Mesenchymal stem cell (in vitro differentiated cells and primary cell): ENCODE measurements at regions not wholly inside any gene's neighbourhood (a gene's known extent, or its start where the extent isn't known, plus 50 kb on each side); places are given as distances from the start of the nearest gene placed in this dataset.

Source experiments
- DNase-seq: peaks from one replicate; pipeline ENCODE4 v3.0.0-alpha.2; 2013
- H2AFZ ChIP-seq: one replicate; pipeline ENCODE4 v1.6.1; 2013; ENCODE audit warnings: low read depth, mild to moderate bottlenecking, control low read depth, inconsistent platforms, low read length, moderate library complexity
- H2AK5ac ChIP-seq: 2 replicates; pipeline ENCODE4 v1.6.1; 2013; ENCODE audit warnings: low read length, moderate library complexity, mild to moderate bottlenecking, inconsistent platforms; ENCODE audit not compliant: severe bottlenecking
- H2BK120ac ChIP-seq: one replicate; pipeline ENCODE4 v1.6.1; 2013; ENCODE audit warnings: low read depth, mild to moderate bottlenecking, inconsistent platforms, low read length, moderate library complexity
- H2BK12ac ChIP-seq, 2 experiments: one replicate each; pipeline ENCODE4 v1.6.1; 2013; ENCODE audit warnings: inconsistent platforms in 2 of 2, low read length in 2 of 2, mild to moderate bottlenecking in 2 of 2, moderate library complexity in 2 of 2, control low read depth in 1 of 2
- H2BK15ac ChIP-seq: one replicate; pipeline ENCODE4 v1.6.1; 2013; ENCODE audit warnings: mild to moderate bottlenecking, low read depth, inconsistent platforms; ENCODE audit not compliant: poor library complexity, severe bottlenecking
- H2BK5ac ChIP-seq: 2 replicates; pipeline ENCODE4 v1.6.1; 2013; ENCODE audit warnings: low read depth, mild to moderate bottlenecking, low read length, control low read depth, inconsistent platforms; ENCODE audit not compliant: poor library complexity, severe bottlenecking
- H3K14ac ChIP-seq, 2 experiments: one replicate each; pipeline ENCODE4 v1.6.1; 2013; ENCODE audit warnings: inconsistent platforms in 2 of 2, low read length in 2 of 2, control low read depth in 1 of 2, mild to moderate bottlenecking in 1 of 2, moderate library complexity in 1 of 2
- H3K18ac ChIP-seq, 2 experiments: one replicate each; pipeline ENCODE4 v1.6.1; 2013; ENCODE audit warnings: inconsistent platforms in 2 of 2, low read length in 2 of 2, control low read depth in 1 of 2, low read depth in 1 of 2, mild to moderate bottlenecking in 1 of 2
- H3K23ac ChIP-seq, 2 experiments: one replicate each; pipeline ENCODE4 v1.6.1; 2013; ENCODE audit warnings: inconsistent platforms in 2 of 2, low read length in 2 of 2, mild to moderate bottlenecking in 2 of 2, moderate library complexity in 2 of 2, control low read depth in 1 of 2
- H3K27ac ChIP-seq: 2 replicates; pipeline ENCODE4 v1.5.1; 2013; ENCODE audit warnings: mild to moderate bottlenecking, moderate library complexity, low read length, control low read depth, inconsistent platforms; ENCODE audit not compliant: poor library complexity, severe bottlenecking
- H3K27me3 ChIP-seq, 2 experiments: 2 replicates each; pipeline versions ENCODE4 v1.6.1 to v1.7.0; 2013; ENCODE audit warnings: low read length in 2 of 2, mild to moderate bottlenecking in 2 of 2, moderate library complexity in 2 of 2, control low read depth in 1 of 2, inconsistent platforms in 1 of 2; ENCODE audit not compliant: control insufficient read depth in 1 of 2, insufficient read depth in 1 of 2
- H3K36me3 ChIP-seq, 2 experiments: 2 replicates each; pipeline versions ENCODE4 v1.6.1 to v1.7.0; 2013; ENCODE audit warnings: low read length in 2 of 2, control low read depth in 1 of 2, inconsistent platforms in 1 of 2, low read depth in 1 of 2, mild to moderate bottlenecking in 1 of 2; ENCODE audit not compliant: insufficient read depth in 2 of 2, control insufficient read depth in 1 of 2
- H3K4ac ChIP-seq, 2 experiments: one replicate each; pipeline ENCODE4 v1.6.1; 2013; ENCODE audit warnings: inconsistent platforms in 2 of 2, low read length in 2 of 2, mild to moderate bottlenecking in 2 of 2, moderate library complexity in 2 of 2, control low read depth in 1 of 2, low read depth in 1 of 2
- H3K4me1 ChIP-seq: 2 replicates; pipeline ENCODE4 v1.6.1; 2013; ENCODE audit warnings: low read depth, low read length, control low read depth; ENCODE audit not compliant: control insufficient read depth, insufficient read depth
- H3K4me2 ChIP-seq: 2 replicates; pipeline ENCODE4 v1.6.1; 2013; ENCODE audit warnings: low read length, mild to moderate bottlenecking, inconsistent platforms; ENCODE audit not compliant: poor library complexity, severe bottlenecking
- H3K4me3 ChIP-seq, 2 experiments: 2 replicates each; pipeline versions ENCODE4 v1.5.1 to v1.7.0; 2013; ENCODE audit warnings: low read length in 2 of 2, mild to moderate bottlenecking in 2 of 2, control low read depth in 1 of 2, low read depth in 1 of 2; ENCODE audit not compliant: insufficient read depth in 1 of 2
- H3K79me1 ChIP-seq: replicated peaks from 2 replicates; pipeline ENCODE4 v1.6.1; 2013; ENCODE audit warnings: mild to moderate bottlenecking, control low read depth, low read length, inconsistent platforms; ENCODE audit not compliant: poor library complexity, severe bottlenecking
- H3K9ac ChIP-seq: 2 replicates; pipeline ENCODE4 v1.7.0; 2013; ENCODE audit warnings: mild to moderate bottlenecking, low read length, moderate library complexity
- H3K9me3 ChIP-seq: 2 replicates; pipeline ENCODE4 v1.7.0; 2013; ENCODE audit warnings: mild to moderate bottlenecking, low read length; ENCODE audit not compliant: control insufficient read depth
- H4K8ac ChIP-seq: one replicate; pipeline ENCODE4 v1.6.1; 2013; ENCODE audit warnings: inconsistent platforms, mild to moderate bottlenecking, low read length, moderate library complexity
- H4K91ac ChIP-seq: one replicate; pipeline ENCODE4 v1.6.1; 2013; ENCODE audit warnings: mild to moderate bottlenecking, low read length, inconsistent platforms
- WGBS: methylation state at CpG from one replicate; pipeline ENCODE4 v1.1.7; 2013; ENCODE audit warnings: mixed read lengths; 5-methylcytosine and 5-hydroxymethylcytosine counted together

DNA sequence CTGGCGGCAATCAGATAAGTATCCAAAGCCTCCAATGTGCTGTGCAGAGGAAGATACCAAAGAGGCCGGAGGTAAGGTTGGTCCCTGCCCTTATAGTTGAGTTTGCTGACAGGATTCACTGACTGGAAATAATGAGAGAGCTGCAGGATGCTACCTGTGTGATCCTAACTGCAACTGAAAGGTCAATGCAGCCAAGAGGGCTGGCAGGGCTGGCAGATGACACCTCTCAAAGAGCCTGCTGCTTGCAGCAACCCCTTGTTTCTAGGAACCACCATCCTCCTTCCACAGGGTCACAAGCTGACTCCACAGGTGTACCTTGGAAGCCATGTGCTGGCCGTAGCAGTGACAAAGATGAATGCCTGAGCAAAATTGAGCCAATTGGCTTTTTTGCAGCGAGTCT, 348.1 kb downstream of the DDX10 start:
- WGBS: 89% methylated on average over 4 of the region's 4 CpGs
- Histone ChIP-seq H3K4me3 (no peak overlapping the region), H2BK5ac (no peak overlapping the region), H2AK5ac (no peak overlapping the region), H4K8ac (no peak overlapping the region), H2AFZ (no peak overlapping the region), H2BK120ac (no peak overlapping the region), H3K4ac (no peak overlapping the region), H3K36me3 (no peaks in the 10 kb centered on the region), H2BK12ac (no peak overlapping the region), H3K9ac (no peak overlapping the region), H3K4me1 (no peaks in the 10 kb centered on the region), H4K91ac (no peak overlapping the region), H3K18ac (no peak overlapping the region), H3K79me1 (no peaks in the 10 kb centered on the region), H3K23ac (no peak overlapping the region), H2BK15ac (no peak overlapping the region), H3K27me3 (no peaks in the 10 kb centered on the region), H3K14ac (no peak overlapping the region), H3K4me2 (no peak overlapping the region), H3K9me3 (no peaks in the 10 kb centered on the region), H3K27ac (no peak overlapping the region)
- DNase-seq: no peak

DNA sequence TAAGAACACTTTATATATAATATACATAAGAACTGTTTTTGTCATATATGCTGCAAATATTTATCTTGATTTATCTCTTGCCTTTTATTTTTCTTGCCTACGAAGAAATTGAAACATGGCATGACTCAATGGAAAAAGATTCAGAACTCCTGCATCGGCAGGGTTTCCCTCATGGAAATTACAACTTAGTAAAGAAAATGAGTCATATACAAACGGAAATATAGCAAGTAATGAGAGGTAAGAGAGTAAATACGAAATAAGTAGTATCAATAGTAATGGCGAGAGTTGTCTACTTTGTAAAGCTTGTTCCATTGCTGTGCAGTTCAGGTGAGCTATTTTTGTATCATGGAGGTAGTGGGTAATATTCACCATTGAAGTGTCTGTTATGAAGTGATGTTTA, 350.4 kb downstream of the DDX10 start:
- Histone ChIP-seq H4K8ac (no peak overlapping the region), H3K18ac (no peak overlapping the region), H2BK5ac (no peak overlapping the region), H2AFZ (no peak overlapping the region), H3K27me3 (no peaks in the 10 kb centered on the region), H3K9me3 (no peaks in the 10 kb centered on the region), H2BK120ac (no peak overlapping the region), H3K27ac (no peak overlapping the region), H2BK12ac (no peak overlapping the region), H3K23ac (no peak overlapping the region), H3K36me3 (no peaks in the 10 kb centered on the region), H3K4me1 (no peaks in the 10 kb centered on the region), H2AK5ac (no peak overlapping the region), H3K4ac (no peak overlapping the region), H3K14ac (no peak overlapping the region), H4K91ac (no peak overlapping the region), H3K4me3 (no peak overlapping the region), H2BK15ac (no peak overlapping the region), H3K9ac (no peak overlapping the region), H3K4me2 (no peak overlapping the region), H3K79me1 (no peaks in the 10 kb centered on the region)
- peak; percentile 47 for DNase-seq
- 47% methylated on average over 5 of the region's 5 CpGs for WGBS

DNA sequence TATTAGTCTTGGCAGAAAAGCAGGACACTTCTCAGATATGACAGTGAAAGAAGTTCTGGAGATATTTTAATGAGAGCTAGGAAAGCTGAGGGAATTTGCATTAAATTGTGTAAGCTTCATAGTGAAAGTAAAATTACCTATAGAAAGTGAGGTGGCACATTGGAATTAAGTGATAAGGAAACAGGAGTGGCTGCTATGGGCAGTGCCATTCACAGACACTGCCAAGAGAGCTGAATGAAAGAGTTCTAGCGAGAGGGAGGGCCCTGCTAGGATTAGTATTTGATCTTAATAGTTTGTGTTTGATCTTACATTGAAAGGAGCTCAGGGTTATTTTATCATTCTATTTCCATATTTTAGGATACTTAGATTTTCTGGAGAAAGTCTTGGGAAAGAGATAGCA, 351.9 kb downstream of the DDX10 start:
- no CpG with 5 or more reads among the region's 1 CpG for WGBS

DNA sequence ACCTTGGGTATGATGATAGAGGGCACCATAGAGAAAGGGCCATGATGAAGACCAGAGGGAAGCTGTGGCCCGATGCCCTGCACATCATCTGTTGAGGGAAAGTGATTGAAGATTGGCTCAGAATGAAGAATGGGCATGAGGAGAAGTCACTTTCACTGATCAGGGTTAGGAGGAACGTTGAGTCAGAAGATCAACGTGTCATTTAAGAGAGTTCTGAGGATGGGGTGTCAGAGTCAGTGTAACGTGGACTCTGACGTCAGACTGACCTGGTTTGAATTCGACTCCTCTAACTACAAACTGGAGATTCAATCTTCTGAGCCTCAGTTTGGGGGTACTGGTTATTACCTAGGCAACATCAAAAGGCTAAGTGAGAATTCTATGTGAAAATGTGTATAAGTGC, 352.6 kb downstream of the DDX10 start:
- Histone ChIP-seq H2BK5ac (no peak overlapping the region), H4K91ac (no peak overlapping the region), H2AFZ (no peak overlapping the region)

More for the DNA sequence above, 351.9 kb downstream of the DDX10 start:
- DNase-seq: no peak
- peaks cover 9% of the 10 kb centered on the region for H3K9me3 ChIP-seq
- no peak overlapping the region for H3K18ac ChIP-seq
- no peaks in the 10 kb centered on the region for H3K36me3 ChIP-seq
- no peak overlapping the region for H2BK120ac ChIP-seq
- H3K4me3 ChIP-seq: no peak overlapping the region
- no peak overlapping the region for H3K14ac ChIP-seq
- no peak overlapping the region for H2AFZ ChIP-seq
- H3K27ac ChIP-seq: no peak overlapping the region
- H3K27me3 ChIP-seq: peaks cover 0 to 5% of the 10 kb centered on the region in 2 experiments
- H3K4me1 ChIP-seq: no peaks in the 10 kb centered on the region
- H3K79me1 ChIP-seq: no peaks in the 10 kb centered on the region
- H2BK5ac ChIP-seq: no peak overlapping the region
- H4K8ac ChIP-seq: no peak overlapping the region
- no peak overlapping the region for H2BK15ac ChIP-seq
- no peak overlapping the region for H3K23ac ChIP-seq
- no peak overlapping the region for H2AK5ac ChIP-seq
- no peak overlapping the region for H3K9ac ChIP-seq
- H4K91ac ChIP-seq: no peak overlapping the region
- H3K4me2 ChIP-seq: no peak overlapping the region
- no peak overlapping the region for H3K4ac ChIP-seq
- no peak overlapping the region for H2BK12ac ChIP-seq

More for the DNA sequence above, 352.6 kb downstream of the DDX10 start:
- Histone ChIP-seq H3K27ac (no peak overlapping the region), H3K9ac (no peak overlapping the region), H3K4me1 (no peaks in the 10 kb centered on the region), H2BK12ac (peak overlapping the region in 1 of 2 experiments; percentile 11), H3K14ac (no peak overlapping the region), H3K4ac (no peak overlapping the region), H2BK15ac (no peak overlapping the region), H3K36me3 (no peaks in the 10 kb centered on the region), H3K79me1 (no peaks in the 10 kb centered on the region), H2BK120ac (no peak overlapping the region), H3K4me2 (no peak overlapping the region), H3K4me3 (no peak overlapping the region), H3K27me3 (peaks cover 0 to 5% of the 10 kb centered on the region in 2 experiments), H4K8ac (no peak overlapping the region), H3K18ac (no peak overlapping the region), H3K23ac (no peak overlapping the region), H2AK5ac (no peak overlapping the region), H3K9me3 (peaks cover 9% of the 10 kb centered on the region)
- no peak for DNase-seq
- 96% methylated on average over 6 of the region's 6 CpGs for WGBS
